GM12878 (cell line): ENCODE measurements at regions not wholly inside any gene's neighbourhood (a gene's known extent, or its start where the extent isn't known, plus 50 kb on each side); places are given as distances from the start of the nearest gene placed in this dataset.

ENCODE experiments used
- ATAC-seq: fragments of 200-7000 bp; cut with Tn5 transposase; 3 replicates; pipeline ENCODE4 v1.9.1; 2020; ENCODE audit warnings: mild to moderate bottlenecking, moderate library complexity
- BruUV-seq: library from RNA; stranded (reverse); fragments of 400-500 nt; replicated peaks from 2 replicates; lab custom pipeline; 2021; lab: Mats Ljungman, UMichigan
- CTCF ChIA-PET: fragments of 300-600 bp; sonication (Branson Sonifier 250); formaldehyde crosslinking; extraction: SDS; loops from one replicate; lab custom pipeline; 2021; ENCODE audit warnings: inconsistent platforms; lab: Yijun Ruan, JAX
- POLR2A ChIA-PET: fragments of 350-600 bp; formaldehyde crosslinking; extraction: SDS; loops from one replicate; lab custom pipeline; 2021; ENCODE audit warnings: inconsistent platforms; lab: Charles Lee
- RAD21 ChIA-PET: fragments of 300-600 bp; sonication (Branson Sonifier 250); formaldehyde crosslinking; loops from one replicate; lab custom pipeline; 2023; ENCODE audit warnings: antibody characterized with exemption; ENCODE audit not compliant: unreplicated experiment; lab: Charles Lee
- SMC1A ChIA-PET: fragments of 300-600 bp; sonication (Branson Sonifier 250); formaldehyde crosslinking; loops from one replicate; lab custom pipeline; 2023; ENCODE audit not compliant: unreplicated experiment, uncharacterized antibody; lab: Charles Lee
- DNase-seq: peaks from one replicate; pipeline ENCODE4 v3.0.0-alpha.2; 2011; ENCODE audit warnings: low read depth, low spot score
- FAIRE-seq: peaks from 3 replicates; lab custom pipeline; 2011; peaks lifted over from hg19 to GRCh38; lab: Jason Lieb, UNC
- H2AFZ ChIP-seq: 2 replicates; pipeline ENCODE4 v1.6.0; 2011; ENCODE audit warnings: low read depth, low read length, control low read depth; ENCODE audit not compliant: control insufficient read depth
- H3K27ac ChIP-seq: 2 replicates; pipeline ENCODE4 v1.5.1; 2011; ENCODE audit warnings: control low read depth; ENCODE audit not compliant: control insufficient read depth, insufficient read depth
- H3K27me3 ChIP-seq, 2 experiments: replicated peaks in 1 of 2; 2 replicates each; pipeline versions ENCODE4 v1.6.0 to v1.6.1; 2011; ENCODE audit warnings: low read length in 1 of 2; ENCODE audit not compliant: control insufficient read depth in 2 of 2, insufficient read depth in 2 of 2
- H3K36me3 ChIP-seq, 2 experiments: 2 replicates each; pipeline ENCODE4 v1.5.1; 2011; ENCODE audit warnings: low read length in 1 of 2; ENCODE audit not compliant: control insufficient read depth in 2 of 2, insufficient read depth in 2 of 2
- H3K4me1 ChIP-seq: 2 replicates; pipeline ENCODE4 v1.6.1; 2011; ENCODE audit warnings: mild to moderate bottlenecking, low read length, moderate library complexity, mixed read lengths; ENCODE audit not compliant: control insufficient read depth, insufficient read depth
- H3K4me2 ChIP-seq: 2 replicates; pipeline ENCODE4 v1.6.0; 2011; ENCODE audit warnings: control low read depth; ENCODE audit not compliant: control insufficient read depth, insufficient read depth
- H3K4me3 ChIP-seq: fragments of 200-600 bp; sonication (generic); 2 replicates; pipeline ENCODE4 v1.5.1; 2016
- H3K79me2 ChIP-seq: 2 replicates; pipeline ENCODE4 v1.6.0; 2011; ENCODE audit warnings: low read length; ENCODE audit not compliant: control insufficient read depth, insufficient read depth
- H3K9ac ChIP-seq: 2 replicates; pipeline ENCODE4 v1.8.0; 2011; ENCODE audit warnings: low read length, control low read depth, mixed read lengths; ENCODE audit not compliant: control insufficient read depth, insufficient read depth
- H3K9me3 ChIP-seq: replicated peaks from 3 replicates; pipeline ENCODE4 v1.5.1; 2011; ENCODE audit warnings: mild to moderate bottlenecking, low read length; ENCODE audit not compliant: control insufficient read depth, insufficient read depth
- H4K20me1 ChIP-seq: 2 replicates; pipeline ENCODE4 v1.6.0; 2011; ENCODE audit not compliant: control insufficient read depth, insufficient read depth
- ATF2 ChIP-seq: IDR thresholded peaks from 2 replicates; pipeline ENCODE4 v1.6.1; 2012; ENCODE audit warnings: low read length, inconsistent platforms
- NFYA ChIP-seq: IDR thresholded peaks from 2 replicates; pipeline ENCODE4 v1.6.1; 2011; ENCODE audit warnings: low read depth, mild to moderate bottlenecking, low read length, improper control_type of control experiment, borderline replicate concordance
- SMAD5 ChIP-seq: IDR thresholded peaks from 2 replicates; pipeline ENCODE4 v1.6.1; 2016; ENCODE audit warnings: antibody characterized with exemption, low read depth
- SUPT20H ChIP-seq: IDR thresholded peaks from 2 replicates; pipeline ENCODE4 v1.6.1; 2011; ENCODE audit warnings: low read depth, mild to moderate bottlenecking, low read length, moderate library complexity, borderline replicate concordance; ENCODE audit not compliant: control insufficient read depth
- ZNF622 ChIP-seq: fragments of 450-650 bp; IDR thresholded peaks from 2 replicates; pipeline ENCODE4 v1.6.1; 2017; ENCODE audit warnings: mild to moderate bottlenecking, inconsistent platforms
- WGBS: methylation state at CpG from one replicate; pipeline ENCODE4 v1.1.6; 2016; ENCODE audit warnings: low lambda C conversion rate; ENCODE audit not compliant: insufficient replicate concordance, insufficient coverage; ENCODE audit errors: missing lambda C conversion rate; 5-methylcytosine and 5-hydroxymethylcytosine counted together
- in situ Hi-C: fragments of 300-500 bp; cut with MboI; formaldehyde crosslinking; loops from 9 replicates; pipeline ENCODE4 v1.14.3; 2018; ENCODE audit warnings: mixed read lengths
- intact Hi-C: fragments of 100-400 bp; cut with micrococcal nuclease; formaldehyde crosslinking; loops from one replicate; pipeline ENCODE4 v1.14.2; 2022; ENCODE audit not compliant: unreplicated experiment
- TF ChIP-seq, protein P1 (sequence below): fragments of 450-650 bp; IDR thresholded peaks from 2 replicates; pipeline ENCODE4 v1.6.1; 2017; ENCODE audit warnings: antibody characterized with exemption, mild to moderate bottlenecking, moderate library complexity
- TF ChIP-seq, protein P2 (sequence below): fragments of 450-650 bp; IDR thresholded peaks from 2 replicates; pipeline ENCODE4 v1.6.1; 2017; ENCODE audit warnings: mild to moderate bottlenecking, moderate library complexity
- TF ChIP-seq, protein P3 (sequence below): fragments of 450-650 bp; formaldehyde crosslinking; IDR thresholded peaks from 2 replicates; pipeline ENCODE4 v1.5.0; 2022; ENCODE audit warnings: mild to moderate bottlenecking, missing genetic modification characterization

- TF ChIP-seq, protein P1, sequence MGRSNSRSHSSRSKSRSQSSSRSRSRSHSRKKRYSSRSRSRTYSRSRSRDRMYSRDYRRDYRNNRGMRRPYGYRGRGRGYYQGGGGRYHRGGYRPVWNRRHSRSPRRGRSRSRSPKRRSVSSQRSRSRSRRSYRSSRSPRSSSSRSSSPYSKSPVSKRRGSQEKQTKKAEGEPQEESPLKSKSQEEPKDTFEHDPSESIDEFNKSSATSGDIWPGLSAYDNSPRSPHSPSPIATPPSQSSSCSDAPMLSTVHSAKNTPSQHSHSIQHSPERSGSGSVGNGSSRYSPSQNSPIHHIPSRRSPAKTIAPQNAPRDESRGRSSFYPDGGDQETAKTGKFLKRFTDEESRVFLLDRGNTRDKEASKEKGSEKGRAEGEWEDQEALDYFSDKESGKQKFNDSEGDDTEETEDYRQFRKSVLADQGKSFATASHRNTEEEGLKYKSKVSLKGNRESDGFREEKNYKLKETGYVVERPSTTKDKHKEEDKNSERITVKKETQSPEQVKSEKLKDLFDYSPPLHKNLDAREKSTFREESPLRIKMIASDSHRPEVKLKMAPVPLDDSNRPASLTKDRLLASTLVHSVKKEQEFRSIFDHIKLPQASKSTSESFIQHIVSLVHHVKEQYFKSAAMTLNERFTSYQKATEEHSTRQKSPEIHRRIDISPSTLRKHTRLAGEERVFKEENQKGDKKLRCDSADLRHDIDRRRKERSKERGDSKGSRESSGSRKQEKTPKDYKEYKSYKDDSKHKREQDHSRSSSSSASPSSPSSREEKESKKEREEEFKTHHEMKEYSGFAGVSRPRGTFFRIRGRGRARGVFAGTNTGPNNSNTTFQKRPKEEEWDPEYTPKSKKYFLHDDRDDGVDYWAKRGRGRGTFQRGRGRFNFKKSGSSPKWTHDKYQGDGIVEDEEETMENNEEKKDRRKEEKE: no peak
- TF ChIP-seq, protein P2, sequence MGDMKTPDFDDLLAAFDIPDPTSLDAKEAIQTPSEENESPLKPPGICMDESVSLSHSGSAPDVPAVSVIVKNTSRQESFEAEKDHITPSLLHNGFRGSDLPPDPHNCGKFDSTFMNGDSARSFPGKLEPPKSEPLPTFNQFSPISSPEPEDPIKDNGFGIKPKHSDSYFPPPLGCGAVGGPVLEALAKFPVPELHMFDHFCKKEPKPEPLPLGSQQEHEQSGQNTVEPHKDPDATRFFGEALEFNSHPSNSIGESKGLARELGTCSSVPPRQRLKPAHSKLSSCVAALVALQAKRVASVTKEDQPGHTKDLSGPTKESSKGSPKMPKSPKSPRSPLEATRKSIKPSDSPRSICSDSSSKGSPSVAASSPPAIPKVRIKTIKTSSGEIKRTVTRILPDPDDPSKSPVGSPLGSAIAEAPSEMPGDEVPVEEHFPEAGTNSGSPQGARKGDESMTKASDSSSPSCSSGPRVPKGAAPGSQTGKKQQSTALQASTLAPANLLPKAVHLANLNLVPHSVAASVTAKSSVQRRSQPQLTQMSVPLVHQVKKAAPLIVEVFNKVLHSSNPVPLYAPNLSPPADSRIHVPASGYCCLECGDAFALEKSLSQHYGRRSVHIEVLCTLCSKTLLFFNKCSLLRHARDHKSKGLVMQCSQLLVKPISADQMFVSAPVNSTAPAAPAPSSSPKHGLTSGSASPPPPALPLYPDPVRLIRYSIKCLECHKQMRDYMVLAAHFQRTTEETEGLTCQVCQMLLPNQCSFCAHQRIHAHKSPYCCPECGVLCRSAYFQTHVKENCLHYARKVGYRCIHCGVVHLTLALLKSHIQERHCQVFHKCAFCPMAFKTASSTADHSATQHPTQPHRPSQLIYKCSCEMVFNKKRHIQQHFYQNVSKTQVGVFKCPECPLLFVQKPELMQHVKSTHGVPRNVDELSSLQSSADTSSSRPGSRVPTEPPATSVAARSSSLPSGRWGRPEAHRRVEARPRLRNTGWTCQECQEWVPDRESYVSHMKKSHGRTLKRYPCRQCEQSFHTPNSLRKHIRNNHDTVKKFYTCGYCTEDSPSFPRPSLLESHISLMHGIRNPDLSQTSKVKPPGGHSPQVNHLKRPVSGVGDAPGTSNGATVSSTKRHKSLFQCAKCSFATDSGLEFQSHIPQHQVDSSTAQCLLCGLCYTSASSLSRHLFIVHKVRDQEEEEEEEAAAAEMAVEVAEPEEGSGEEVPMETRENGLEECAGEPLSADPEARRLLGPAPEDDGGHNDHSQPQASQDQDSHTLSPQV: no peak
These were observed 244.1 kb upstream of the RHOBTB1 start (continued) for GRCh38 chr10:61188101-61188500.

GRCh38 chr10:61187601-61188000, 243.6 kb upstream of the RHOBTB1 start:
- H4K20me1 ChIP-seq: no peaks in the 10 kb centered on the region
- WGBS: 0% methylated on average over 1 of the region's 1 CpG
- ChIA-PET POLR2A (no interaction called here), RAD21 (no interaction called here), CTCF (interaction anchor here (5.4 kb wide), 1 partner anchor 46 kb away, joined by 46 read pairs; no protein-coding TSS in a partner anchor), SMC1A (no interaction called here)
- no peaks in the 10 kb centered on the region; the same call in 2 of the 3 replicates for H3K9me3 ChIP-seq
- in situ Hi-C loops (no loop called here), intact Hi-C loops (no loop called here)
- DNase-seq (no peak), ATAC-seq (no peak), FAIRE-seq (no peak)
- TF ChIP-seq NFYA: no peak
- no peak for TF ChIP-seq ATF2
- TF ChIP-seq SUPT20H: no peak
- no peak for TF ChIP-seq ZNF622
- TF ChIP-seq SMAD5: no peak
- TF ChIP-seq, protein P3, sequence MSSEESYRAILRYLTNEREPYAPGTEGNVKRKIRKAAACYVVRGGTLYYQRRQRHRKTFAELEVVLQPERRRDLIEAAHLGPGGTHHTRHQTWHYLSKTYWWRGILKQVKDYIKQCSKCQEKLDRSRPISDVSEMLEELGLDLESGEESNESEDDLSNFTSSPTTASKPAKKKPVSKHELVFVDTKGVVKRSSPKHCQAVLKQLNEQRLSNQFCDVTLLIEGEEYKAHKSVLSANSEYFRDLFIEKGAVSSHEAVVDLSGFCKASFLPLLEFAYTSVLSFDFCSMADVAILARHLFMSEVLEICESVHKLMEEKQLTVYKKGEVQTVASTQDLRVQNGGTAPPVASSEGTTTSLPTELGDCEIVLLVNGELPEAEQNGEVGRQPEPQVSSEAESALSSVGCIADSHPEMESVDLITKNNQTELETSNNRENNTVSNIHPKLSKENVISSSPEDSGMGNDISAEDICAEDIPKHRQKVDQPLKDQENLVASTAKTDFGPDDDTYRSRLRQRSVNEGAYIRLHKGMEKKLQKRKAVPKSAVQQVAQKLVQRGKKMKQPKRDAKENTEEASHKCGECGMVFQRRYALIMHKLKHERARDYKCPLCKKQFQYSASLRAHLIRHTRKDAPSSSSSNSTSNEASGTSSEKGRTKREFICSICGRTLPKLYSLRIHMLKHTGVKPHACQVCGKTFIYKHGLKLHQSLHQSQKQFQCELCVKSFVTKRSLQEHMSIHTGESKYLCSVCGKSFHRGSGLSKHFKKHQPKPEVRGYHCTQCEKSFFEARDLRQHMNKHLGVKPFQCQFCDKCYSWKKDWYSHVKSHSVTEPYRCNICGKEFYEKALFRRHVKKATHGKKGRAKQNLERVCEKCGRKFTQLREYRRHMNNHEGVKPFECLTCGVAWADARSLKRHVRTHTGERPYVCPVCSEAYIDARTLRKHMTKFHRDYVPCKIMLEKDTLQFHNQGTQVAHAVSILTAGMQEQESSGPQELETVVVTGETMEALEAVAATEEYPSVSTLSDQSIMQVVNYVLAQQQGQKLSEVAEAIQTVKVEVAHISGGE (CRISPR knock-in tag): no peak
- no peaks in the 10 kb centered on the region for H3K4me1 ChIP-seq
- no peaks in the 10 kb centered on the region for H3K27me3 ChIP-seq
- H3K79me2 ChIP-seq: no peaks in the 10 kb centered on the region
- H3K27ac ChIP-seq: no peak overlapping the region
- no peaks in the 10 kb centered on the region for H3K36me3 ChIP-seq
- H3K4me2 ChIP-seq: no peak overlapping the region
- no peak overlapping the region for H3K4me3 ChIP-seq
- no TSS peak for BruUV-seq
- H3K9ac ChIP-seq: no peak overlapping the region
- H2AFZ ChIP-seq: no peak overlapping the region
